MG63 (cell line): ENCODE measurements at regions not wholly inside any gene's neighbourhood (a gene's known extent, or its start where the extent isn't known, plus 50 kb on each side); places are given as distances from the start of the nearest gene placed in this dataset.

ENCODE experiments used
- DNase-seq: peaks from one replicate; pipeline ENCODE4 v3.0.0-alpha.2; 2020
- H3K27me3 ChIP-seq: fragments of 250-450 bp; sonication (Bioruptor Pico); 2 replicates; pipeline ENCODE4 v1.5.1; 2020; ENCODE audit warnings: mild to moderate bottlenecking, moderate library complexity
- H3K36me3 ChIP-seq: fragments of 250-450 bp; sonication (Bioruptor Pico); 2 replicates; pipeline ENCODE4 v1.5.1; 2020; ENCODE audit warnings: mild to moderate bottlenecking, moderate library complexity
- H3K4me3 ChIP-seq: fragments of 250-450 bp; sonication (Bioruptor Pico); 2 replicates; pipeline ENCODE4 v1.5.1; 2020; ENCODE audit warnings: mild to moderate bottlenecking, moderate library complexity
- H3K9me3 ChIP-seq: fragments of 250-450 bp; sonication (Bioruptor Pico); 2 replicates; pipeline ENCODE4 v1.5.1; 2020; ENCODE audit warnings: mild to moderate bottlenecking, moderate library complexity

DNA sequence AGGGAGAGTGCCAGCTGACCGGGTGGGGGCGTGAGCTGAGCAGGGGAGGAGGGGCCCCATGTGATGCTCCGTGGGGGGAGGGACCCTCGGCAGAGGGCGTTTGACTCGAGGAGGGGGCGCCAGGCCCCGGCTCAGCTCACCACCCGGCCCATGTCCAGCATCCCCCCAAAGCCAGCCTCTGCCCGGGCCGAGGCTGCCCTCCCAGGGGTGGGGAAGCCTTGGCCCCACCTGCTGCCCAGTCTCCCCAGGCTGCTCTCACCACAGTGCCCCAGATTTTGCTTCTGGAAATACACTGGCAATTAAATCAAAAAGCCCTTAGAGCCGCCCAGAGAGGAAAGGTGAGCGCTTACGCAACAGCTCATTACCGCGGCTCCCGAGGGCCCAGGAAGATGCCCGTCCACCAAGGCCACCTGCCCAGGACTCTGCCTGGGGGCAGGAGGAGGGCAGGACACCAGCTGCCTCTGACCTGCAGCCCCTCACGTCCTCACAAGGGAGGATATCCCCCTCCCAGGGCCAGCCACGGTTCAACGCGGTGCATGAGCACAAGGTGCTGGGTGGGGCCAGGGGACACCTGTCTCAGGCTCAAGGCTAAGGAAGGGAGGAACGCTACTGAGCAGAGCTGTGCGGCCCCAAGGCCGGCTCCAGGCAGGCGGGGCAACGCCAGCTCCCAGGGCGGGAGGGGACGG lies 70.0 kb upstream of the INPP5A start:
- Histone ChIP-seq H3K4me3 (no peak overlapping the region), H3K36me3 (no peaks in the 10 kb centered on the region), H3K9me3 (peaks cover 4% of the 10 kb centered on the region; the same call in 1 of the 2 replicates), H3K27me3 (no peaks in the 10 kb centered on the region)
- DNase-seq, result no peak

DNA sequence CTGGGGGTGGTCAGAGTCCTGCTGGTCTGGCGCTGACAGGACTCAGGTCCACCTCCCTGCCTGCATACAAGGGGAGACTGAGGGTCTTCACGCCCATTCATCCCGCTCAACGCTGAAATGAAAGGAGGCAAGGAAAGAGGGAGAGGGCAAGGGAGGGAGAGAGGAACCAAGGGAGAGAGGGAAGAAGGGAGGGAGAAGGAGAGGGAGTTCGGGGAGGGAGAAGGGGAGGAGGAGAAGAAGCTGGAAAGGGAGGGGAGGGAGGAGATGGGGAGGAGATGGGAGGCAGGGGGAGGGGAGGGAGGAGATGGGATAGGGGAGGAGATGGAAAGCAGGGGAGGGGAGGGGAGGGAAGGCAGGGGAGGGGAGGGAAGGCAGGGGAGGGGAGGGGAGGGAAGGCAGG lies 69.4 kb upstream of the INPP5A start:
- Histone ChIP-seq H3K9me3 (peaks cover 4% of the 10 kb centered on the region; the same call in 1 of the 2 replicates), H3K36me3 (no peaks in the 10 kb centered on the region), H3K4me3 (no peak overlapping the region), H3K27me3 (no peaks in the 10 kb centered on the region)
- no peak for DNase-seq

DNA sequence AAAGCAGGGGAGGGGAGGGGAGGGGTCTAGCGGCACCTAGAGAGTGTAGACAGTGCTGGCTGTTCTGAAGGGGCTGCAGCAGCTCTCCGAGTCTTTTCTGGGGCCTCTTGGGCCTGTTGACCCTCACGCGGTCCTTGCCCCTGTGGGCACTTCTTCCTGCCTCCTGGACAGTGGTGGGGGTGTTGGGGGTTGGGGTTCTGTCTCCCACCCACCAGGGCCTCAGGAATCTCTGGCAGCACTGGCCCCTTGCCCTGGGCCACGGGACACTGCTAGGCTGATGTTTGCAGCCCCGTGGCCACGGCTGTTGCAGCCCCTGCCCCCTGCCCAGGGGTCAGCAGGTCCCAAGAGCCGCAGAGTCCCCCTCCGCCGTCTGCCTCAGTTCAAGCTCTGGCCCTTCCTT lies 68.9 kb upstream of the INPP5A start:
- no peaks in the 10 kb centered on the region for H3K36me3 ChIP-seq
- H3K27me3 ChIP-seq, result no peaks in the 10 kb centered on the region
- DNase-seq, result no peak
- no peak overlapping the region for H3K4me3 ChIP-seq
- peaks cover 4% of the 10 kb centered on the region; the same call in 1 of the 2 replicates for H3K9me3 ChIP-seq

DNA sequence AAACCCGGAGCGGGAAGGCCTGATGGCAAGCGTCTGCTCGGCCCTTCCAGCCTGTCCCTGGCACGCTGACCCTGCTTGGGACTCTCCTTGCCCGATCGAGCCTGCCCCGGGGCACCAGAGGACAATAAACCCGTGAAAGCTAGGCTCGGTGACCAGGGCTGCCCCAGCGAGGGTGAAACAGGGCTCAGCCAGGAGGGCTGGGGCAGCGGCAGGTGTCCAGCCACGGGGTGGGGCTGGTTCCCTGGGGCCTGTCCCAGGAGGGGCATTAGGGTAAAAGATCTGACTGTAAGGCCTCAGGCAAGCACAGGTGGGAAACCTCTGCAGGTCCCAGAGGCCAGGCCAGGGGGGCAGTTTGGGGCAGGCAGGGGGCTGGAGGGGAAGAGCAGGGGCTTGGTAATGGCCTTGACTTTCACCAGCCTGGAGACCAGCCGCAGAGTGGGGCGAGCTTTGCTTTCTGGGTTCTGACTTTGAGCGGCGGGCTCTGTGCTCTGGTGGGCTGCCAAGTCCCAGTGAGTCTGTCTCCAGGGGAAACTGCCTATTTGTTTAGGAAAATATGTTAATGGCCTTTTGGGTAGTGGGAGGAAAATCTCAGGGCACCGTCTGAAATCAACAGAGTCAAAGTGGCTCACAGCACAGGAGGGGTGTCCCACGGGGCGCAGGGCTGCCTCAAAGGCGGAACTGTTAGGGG lies 68.2 kb upstream of the INPP5A start:
- no peak for DNase-seq
- no peak overlapping the region for H3K4me3 ChIP-seq

DNA sequence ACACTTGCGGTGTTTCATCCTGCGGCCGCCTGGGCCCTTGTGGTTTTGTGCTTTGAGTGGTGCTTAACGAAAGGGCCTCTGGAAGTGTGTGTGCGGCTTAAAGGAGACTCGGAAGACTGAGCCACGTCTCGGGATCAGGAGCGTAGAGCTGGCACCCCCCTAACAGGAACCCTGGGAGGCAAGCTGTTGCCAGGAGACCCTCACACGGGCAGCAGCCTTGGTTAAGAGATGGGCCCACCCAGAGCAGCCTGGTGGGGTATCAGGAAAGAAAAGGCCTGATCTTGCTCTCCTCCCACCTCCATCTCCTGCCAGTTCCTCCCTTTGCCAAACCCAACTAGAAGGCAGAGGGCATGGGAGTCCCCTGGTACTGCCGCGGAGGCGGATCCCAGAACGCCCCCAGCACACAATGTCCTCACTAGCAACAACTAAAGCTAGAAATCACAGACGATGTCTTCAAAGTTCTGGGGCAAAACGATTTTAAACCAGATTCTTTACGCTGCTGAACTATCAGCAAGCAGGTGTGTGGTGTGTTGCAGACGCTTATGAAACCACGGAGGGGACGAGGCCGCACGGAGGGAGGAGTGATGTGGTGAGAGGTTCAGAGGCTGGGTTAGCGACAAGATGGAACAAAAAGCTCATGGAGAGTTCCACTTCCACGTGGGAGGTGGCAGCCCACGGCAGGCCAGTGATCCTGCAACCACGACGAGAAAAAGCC lies 67.0 kb upstream of the INPP5A start:
- Histone ChIP-seq H3K4me3 (no peak overlapping the region), H3K9me3 (peaks cover 4% of the 10 kb centered on the region; the same call in 1 of the 2 replicates), H3K36me3 (no peaks in the 10 kb centered on the region), H3K27me3 (no peaks in the 10 kb centered on the region)
- no peak for DNase-seq

More for the DNA sequence above, 68.2 kb upstream of the INPP5A start:
- Histone ChIP-seq H3K36me3 (no peaks in the 10 kb centered on the region), H3K27me3 (no peaks in the 10 kb centered on the region), H3K9me3 (peaks cover 4% of the 10 kb centered on the region; the same call in 1 of the 2 replicates)

DNA sequence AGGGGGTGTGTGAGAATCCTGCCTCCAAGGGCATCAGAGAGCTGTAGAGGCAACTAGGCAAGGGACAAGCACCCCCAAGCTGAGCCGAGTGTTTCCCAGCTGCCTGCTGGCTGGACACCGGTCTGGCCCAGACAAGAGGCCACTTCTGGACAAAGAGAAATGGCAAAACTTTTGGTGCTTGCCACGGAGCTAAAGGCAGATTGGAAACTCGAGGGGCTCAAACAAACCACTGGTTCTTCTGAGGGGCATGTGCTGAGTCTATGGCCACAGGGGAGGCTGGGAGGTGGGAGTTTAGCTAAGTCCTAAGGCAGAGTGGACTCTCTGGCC lies 66.5 kb upstream of the INPP5A start:
- no peak for DNase-seq
- Histone ChIP-seq H3K36me3 (no peaks in the 10 kb centered on the region), H3K9me3 (peaks cover 4% of the 10 kb centered on the region; the same call in 1 of the 2 replicates), H3K4me3 (no peak overlapping the region), H3K27me3 (no peaks in the 10 kb centered on the region)

DNA sequence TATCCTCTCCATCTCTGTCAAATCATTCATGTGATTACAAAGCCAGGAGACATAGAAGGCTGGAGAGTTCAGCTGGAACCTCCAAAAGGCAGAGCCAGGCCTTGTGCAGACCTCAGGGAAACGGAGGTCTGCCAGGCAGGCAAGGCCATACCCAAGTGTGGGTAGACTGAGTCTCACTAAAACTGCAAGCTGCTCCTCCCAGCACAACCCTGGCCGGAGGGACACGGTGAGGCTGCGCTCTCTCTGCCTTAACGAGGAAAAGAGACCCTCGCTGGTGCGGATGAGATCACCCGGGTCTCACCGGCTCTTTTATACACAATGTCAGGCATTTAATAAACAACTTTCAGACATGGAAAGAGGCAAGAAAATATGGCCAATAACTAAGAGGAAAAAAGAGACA lies 66.1 kb upstream of the INPP5A start:
- Histone ChIP-seq H3K36me3 (no peaks in the 10 kb centered on the region), H3K27me3 (no peaks in the 10 kb centered on the region), H3K9me3 (peaks cover 4% of the 10 kb centered on the region; the same call in 1 of the 2 replicates), H3K4me3 (no peak overlapping the region)
- DNase-seq, result no peak

DNA sequence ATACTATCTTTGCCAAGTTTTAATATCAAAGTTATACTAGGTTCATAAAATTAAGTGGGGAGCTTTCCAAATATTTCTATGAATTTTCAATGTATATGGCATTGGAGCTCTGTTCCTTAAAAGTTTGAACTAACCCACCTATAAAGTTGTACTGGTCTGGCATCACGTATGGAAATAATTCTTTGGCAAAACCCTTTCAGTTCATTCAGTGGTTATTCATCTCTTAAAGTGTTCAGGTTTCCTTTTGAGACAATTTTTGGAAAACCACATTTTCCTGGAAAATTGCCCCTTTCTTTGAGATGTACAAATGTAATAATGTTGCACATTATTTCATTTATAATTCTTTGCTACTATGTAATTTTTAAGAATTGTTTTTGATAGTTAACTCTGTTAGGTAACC lies 62.5 kb upstream of the INPP5A start:
- no peak for DNase-seq
- H3K4me3 ChIP-seq, result no peak overlapping the region

DNA sequence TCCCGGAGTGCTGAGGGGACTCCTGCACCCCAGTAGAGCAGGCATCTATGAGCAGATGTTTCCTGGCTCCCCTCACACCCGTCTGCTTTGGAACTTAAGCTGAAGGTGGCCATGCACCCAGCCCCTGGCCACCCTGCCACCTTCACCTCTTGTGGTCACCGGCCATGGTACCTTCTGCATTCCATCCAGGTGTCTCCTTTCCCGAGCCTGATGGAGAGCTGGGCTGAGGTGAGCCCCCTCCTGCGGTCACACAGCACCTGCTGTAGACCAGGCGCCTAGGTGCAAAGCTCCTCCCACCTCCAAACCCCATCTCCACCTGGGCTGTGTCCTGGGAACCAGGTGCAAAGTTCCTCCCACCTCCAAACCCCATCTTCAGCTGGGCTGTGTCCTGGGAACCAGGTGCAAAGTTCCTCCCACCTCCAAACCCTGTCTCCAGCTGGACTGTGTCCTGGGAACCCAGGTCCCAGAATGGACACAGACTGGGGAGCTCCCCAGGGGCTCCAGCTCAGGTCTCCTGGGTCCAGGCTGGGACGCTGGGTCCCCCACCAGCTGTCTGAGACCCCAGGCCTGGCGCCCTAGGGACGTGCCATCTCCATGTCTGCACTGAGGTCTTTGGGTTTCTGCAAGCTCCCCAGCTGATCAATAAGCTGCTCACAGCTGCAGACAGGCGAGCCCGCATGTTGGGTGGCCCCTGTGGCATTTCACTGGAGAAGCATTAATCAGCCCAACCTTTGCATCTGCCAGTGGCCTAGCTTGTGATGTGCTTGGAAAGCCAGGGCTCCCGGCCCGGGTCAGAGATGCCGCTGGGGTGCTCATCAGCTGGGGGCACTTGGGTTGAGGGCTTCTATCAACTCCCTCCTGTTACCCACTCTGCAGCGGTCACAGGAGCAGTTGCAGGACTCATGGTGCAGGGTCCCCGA lies 61.2 kb upstream of the INPP5A start:
- Histone ChIP-seq H3K27me3 (no peaks in the 10 kb centered on the region), H3K4me3 (no peak overlapping the region), H3K36me3 (no peaks in the 10 kb centered on the region), H3K9me3 (peaks cover 1% of the 10 kb centered on the region; the same call in 1 of the 2 replicates)
- DNase-seq, result no peak

More for the DNA sequence above, 62.5 kb upstream of the INPP5A start:
- peaks cover 4% of the 10 kb centered on the region; the same call in 1 of the 2 replicates for H3K9me3 ChIP-seq
- H3K27me3 ChIP-seq, result no peaks in the 10 kb centered on the region
- no peaks in the 10 kb centered on the region for H3K36me3 ChIP-seq

DNA sequence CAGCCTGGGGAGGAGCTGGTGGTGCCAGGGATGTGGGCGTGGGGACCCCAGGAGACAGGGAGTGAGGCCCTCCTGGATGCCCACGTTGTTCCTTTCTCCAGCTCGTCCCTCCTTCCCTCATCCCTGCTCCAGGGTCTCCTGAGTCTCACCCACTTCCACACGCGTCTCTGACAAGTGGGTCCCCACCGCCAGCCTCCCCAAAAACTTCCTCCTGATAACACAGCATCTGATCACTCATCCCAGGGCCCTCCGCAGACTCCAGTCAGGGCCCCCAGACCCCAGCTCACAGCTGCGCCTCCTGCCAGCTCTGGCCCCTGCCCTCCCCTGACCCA lies 60.6 kb upstream of the INPP5A start:
- Histone ChIP-seq H3K36me3 (no peaks in the 10 kb centered on the region), H3K9me3 (no peaks in the 10 kb centered on the region; the same call in 1 of the 2 replicates), H3K27me3 (no peaks in the 10 kb centered on the region), H3K4me3 (no peak overlapping the region)
- no peak for DNase-seq

DNA sequence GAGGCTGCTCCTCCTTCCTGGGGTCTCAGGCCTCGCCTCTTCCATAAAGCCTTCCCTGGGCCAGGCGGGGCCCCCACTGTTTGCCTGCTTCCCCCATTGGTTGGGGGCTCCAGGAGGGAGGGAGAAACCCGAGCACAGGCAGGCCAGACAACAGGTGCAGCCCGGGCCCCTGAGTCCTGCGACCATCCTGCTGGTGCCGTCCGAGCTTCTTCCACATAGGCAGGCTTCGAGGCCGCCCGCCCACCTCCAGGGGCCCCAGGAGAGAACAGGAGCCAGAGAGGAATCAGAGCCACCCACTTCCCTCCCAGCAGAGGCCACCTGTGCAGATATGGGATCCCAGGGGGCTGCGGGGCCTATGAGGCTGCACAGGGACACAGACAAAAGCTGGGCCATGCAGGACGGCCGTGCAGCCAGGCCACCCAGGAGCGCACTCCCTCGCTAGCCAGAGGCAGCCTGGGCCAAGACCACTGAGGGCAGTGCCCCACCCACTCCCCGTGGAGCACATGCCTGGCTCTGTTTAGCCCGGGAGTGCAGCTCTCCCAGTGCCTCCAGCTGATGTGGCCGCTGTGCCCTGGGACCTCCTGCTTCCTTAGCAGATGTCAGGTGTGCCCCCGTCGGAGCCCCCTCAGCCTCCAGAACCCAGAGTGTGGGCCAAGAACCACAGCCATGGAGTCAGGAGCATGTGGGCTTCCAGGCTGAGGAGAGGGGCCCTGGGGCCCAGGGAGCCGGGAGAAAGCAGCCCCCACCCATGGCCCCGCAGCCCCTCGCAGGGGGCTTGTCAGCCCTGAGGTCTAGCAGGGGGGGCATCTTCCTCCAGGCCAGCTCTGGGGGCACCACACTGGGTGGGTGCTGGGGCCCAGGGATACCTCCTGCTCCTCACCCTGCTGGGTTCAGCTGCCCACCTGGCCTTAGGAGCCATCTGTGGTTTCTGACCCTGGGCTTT lies 59.9 kb upstream of the INPP5A start:
- DNase-seq, result no peak
- Histone ChIP-seq H3K9me3 (no peaks in the 10 kb centered on the region), H3K27me3 (no peaks in the 10 kb centered on the region), H3K36me3 (no peaks in the 10 kb centered on the region), H3K4me3 (no peak overlapping the region)

DNA sequence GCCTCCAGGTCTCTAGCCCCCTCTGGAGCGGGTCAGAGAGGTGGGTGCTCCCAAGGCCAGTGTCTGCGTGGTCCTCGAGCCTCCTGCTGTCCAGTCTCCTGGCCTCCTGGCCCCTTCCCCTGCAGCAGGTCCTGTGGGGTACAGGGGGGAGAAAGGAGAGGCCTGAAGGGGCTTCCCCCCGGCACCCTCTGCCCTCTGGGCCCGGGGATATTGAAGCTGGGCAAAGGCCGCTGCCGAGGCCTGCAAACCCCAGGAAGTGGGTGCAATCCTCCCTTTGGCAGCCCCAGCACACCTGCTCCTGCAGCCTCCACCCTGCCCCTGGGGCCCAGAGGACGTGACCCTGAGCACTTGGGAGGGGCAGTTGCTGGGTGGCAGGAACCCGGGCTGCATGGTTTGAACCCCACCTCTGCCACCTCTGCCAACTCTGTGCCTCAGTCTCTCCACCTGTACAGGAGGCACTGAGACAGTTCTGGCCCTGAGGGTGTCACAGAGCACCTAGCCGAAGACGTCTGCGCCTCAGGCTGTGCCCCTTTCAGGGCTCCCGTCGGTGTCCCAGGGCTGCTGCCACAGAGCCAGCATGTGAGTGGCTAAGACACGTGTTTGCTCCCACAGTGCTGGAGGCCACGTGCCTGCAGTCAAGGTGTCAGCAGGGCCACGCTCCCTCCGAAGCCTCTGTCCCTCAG lies 59.1 kb upstream of the INPP5A start:
- H3K9me3 ChIP-seq, result no peaks in the 10 kb centered on the region
- no peak for DNase-seq
- no peak overlapping the region for H3K4me3 ChIP-seq
- no peaks in the 10 kb centered on the region for H3K36me3 ChIP-seq
- H3K27me3 ChIP-seq, result no peaks in the 10 kb centered on the region

DNA sequence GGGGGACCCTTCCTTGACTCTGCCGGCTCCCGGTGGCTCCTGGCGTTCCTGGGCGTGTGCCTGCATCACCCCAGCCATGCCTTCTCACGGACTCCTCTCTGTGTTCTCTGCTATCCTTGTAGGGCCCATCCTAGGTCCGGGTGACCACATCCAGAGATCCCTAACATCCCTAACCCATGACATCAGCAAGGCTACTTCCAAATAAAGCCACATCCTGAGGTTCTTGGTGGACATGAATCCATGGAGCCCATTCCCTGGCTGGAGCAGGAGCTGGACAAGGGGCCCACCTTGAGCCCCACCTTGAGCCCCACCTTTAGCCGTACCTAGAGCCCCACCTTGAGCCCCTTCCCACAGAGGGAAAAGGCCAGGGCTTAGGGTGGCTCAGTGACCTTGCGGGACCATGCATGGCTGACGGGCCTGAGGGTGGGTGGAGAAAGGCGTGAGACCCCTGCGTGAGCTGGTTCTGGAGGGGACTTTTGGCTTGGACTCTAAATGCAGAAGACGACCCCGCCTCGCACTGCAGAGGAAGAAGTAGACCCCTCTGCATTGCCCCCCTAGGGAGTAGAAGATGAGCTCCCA lies 58.5 kb upstream of the INPP5A start:
- Histone ChIP-seq H3K4me3 (no peak overlapping the region), H3K36me3 (no peaks in the 10 kb centered on the region), H3K9me3 (no peaks in the 10 kb centered on the region), H3K27me3 (no peaks in the 10 kb centered on the region)
- no peak for DNase-seq

DNA sequence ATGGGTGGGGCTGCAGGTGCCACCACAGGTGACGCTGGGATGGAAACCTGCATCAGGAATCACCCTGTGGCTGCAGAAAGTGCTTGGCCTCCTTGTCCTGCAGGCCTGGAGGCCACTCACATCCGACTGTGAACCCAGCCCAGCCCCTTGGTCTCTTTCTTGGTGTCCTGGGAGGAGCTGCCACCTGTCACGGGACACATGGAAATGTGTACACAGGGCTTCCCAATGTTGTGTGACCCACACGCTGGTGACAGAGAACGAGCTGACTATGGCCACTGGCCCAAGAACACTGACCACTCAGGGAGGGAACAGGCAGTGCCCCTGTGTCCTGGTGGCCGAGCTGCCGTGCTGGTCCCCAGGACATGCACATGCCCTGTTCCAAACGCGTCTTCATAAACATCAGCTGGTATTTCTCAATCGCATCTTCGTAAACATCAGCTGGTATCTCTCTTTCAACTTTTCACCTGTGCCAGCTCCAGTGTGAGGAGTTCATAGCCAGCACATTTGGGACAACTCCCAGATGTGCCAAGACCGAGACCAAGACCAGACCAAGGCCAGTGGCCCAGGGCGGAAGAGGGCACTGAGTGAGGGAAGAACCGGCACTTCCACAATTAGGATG lies 57.9 kb upstream of the INPP5A start:
- Histone ChIP-seq H3K27me3 (no peaks in the 10 kb centered on the region), H3K36me3 (no peaks in the 10 kb centered on the region), H3K4me3 (no peak overlapping the region), H3K9me3 (no peaks in the 10 kb centered on the region)
- no peak for DNase-seq

DNA sequence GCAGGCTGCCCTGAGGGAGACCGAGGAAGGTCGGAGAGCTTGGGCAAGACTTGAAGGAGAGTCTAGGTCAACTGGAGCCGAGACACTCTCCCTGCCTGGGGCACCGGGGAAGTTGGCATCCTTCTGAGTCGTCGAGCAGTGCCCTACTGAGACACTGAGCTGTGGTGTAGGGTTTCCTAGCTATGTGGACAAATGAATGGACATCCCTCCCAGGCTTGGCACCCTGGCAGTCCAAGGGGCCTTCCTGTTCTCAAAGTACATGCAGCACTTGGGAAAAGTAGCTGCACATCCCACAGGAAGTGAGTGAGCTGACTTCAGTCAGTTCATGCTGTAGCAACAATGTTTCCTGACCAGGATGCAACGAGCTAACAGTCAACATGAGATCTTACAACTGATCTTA lies 57.2 kb upstream of the INPP5A start:
- no peak overlapping the region for H3K4me3 ChIP-seq
- H3K27me3 ChIP-seq, result no peaks in the 10 kb centered on the region
- H3K9me3 ChIP-seq, result no peaks in the 10 kb centered on the region
- no peaks in the 10 kb centered on the region for H3K36me3 ChIP-seq
- DNase-seq, result peak; percentile 35
